Activated CD8-positive, alpha-beta memory T cell treated with anti-CD3 and anti-CD28 coated beads, Interleukin-2, amount 50 U/mL, for 24 hours (primary cell): ENCODE measurements at regions not wholly inside any gene's neighbourhood (a gene's known extent, or its start where the extent isn't known, plus 50 kb on each side); places are given as distances from the start of the nearest gene placed in this dataset.
"Not testable (repeated sequence)": the region's sequence is repeated elsewhere in the genome, so short reads cannot be mapped to it uniquely, and the experiment has no call there.

Experiments
- DNase-seq: peaks from one replicate; pipeline ENCODE4 v3.0.0-alpha.2; 2020; ENCODE audit errors: extremely low read depth

DNA sequence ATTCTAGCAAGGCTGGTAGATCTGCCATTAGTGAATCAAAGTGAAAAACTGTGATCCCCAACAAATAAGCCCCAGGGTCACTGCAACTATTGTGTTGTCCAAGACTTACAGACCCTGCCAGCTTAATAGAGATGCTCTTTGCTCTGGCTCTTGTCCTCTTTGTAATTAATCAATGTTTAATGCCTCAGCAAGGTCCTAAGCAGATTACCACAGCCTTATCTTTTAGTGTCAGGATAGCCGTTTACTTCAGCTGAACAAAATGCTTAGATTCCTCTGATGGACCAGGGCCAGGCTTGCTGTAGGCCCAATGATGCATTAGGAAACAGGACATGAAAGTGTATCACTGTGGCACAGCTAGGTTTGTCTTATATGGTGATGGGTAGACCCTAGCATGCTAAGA, 353.3 kb downstream of the HACE1 start:
- DNase-seq, result no peak

DNA sequence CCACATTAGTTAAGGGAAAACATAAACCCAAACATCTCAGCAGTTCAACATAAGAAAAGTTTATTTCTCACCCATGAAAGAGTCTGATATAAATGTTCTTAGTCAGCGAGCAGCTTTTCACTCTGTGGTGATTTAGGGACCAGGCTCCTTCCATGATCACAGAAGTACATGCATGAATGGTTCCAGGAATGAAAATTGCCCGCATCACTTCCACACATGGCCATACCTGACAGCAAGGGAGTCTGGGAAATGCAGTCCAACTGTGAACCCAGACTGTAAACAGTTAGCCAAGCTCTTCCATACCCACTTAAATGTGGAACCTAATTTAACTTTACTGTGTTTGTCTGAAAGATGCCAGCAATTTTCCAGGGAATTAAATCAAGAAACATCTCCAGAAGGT, 353.9 kb downstream of the HACE1 start:
- DNase-seq, result no peak

DNA sequence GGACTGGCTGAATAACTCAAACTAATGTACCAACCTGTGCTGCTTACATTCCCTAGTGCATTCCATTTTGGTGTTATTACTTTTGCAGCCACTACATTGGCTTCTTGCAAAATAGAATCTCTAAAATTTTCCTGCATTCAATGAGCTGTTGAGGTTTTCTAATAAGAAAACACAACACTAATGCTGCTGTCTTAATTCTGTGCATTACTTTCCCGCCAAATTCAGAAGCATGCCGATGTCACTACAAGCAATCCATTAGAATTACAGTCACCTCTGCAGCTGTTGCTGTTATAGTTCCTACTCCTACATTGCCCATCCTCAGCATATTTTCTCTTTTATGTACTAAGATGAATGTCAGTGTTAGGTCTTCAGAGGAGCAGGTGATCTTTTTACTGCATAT, 359.5 kb downstream of the HACE1 start:
- no peak for DNase-seq

DNA sequence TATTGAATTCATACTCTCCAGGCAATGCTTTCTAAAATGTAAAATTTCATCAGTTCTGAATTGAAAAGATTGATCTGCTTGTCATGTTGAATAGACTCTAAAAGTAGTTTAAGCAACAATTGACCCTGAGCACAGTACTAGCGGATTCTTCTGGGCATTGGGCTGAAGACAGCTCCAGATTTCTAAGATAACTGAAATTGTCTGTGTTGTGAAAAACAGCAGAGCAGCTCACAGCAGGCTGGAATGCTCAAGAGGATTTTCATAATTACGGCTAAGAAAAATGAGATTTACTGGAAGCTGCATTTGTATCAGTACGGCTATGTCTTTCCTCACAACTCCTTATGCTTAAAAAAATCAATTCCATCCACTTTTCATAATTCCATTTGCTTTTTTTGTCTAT, 373.7 kb downstream of the HACE1 start:
- DNase-seq, result no peak

DNA sequence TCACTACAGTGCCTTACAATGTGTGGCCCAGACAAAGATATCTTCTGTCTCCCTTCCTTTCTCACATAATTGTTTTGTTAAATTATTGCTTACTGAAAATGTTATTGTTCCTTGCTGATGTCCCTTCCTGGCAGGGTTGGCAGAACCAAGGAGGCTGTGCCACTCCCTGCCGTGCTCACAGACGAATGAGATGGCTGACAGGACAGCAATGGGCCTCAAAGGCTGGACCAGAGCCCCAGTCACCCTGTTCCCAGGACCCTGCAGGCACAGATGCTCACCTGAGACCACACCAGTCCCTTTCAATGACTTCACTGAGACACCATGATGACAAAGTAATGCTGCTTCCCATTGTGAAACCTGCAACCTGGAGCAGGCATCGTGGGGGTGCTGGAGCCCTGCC, 375.1 kb downstream of the HACE1 start:
- DNase-seq, result no peak

DNA sequence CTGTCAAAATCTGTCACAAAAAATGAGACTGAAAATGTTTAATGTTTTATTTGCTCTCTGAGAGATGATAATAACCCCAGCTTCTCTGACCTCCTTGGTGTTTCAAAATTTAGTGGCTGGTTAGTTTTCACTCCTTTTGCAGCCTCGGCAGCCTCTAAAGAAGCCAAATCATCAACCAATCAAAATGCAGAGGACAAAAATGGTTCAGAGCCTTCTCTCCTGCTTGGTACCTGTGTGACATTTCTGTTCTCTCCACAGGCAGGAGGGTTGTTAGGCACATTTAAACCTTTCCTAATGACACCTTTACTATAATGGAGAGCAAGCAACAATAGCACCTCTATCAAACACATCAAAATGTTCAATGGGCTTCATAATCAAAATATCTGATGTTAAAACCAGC, 375.5 kb downstream of the HACE1 start:
- DNase-seq, result no peak

DNA sequence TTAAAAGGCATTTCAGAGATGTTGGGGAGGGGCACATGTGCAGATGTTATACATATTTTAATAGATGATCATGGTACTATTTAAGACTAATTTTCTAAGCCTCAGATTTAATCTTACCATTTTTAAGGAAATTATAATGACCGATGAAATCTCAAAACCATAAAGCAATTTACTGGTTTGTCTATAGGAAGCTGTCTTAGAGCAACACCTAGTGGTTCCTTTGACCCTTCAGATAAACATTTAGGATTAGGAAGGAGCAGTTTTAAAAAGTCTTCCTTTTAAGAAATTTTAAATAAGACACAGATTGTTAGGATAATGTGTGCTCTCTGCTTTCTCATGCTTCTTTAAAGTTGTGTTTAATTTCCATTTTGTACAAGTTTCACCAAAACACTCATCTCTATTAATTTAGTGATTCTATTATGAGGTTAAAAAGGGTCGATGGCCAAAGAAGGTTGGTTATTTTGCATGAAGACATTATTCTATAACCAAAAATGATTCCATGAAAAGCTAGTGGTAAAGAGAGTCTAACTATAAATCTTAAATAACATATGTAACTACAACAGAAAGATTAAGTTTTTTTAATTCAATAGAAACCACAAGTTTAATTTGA, 376.4 kb downstream of the HACE1 start:
- DNase-seq, result no peak

DNA sequence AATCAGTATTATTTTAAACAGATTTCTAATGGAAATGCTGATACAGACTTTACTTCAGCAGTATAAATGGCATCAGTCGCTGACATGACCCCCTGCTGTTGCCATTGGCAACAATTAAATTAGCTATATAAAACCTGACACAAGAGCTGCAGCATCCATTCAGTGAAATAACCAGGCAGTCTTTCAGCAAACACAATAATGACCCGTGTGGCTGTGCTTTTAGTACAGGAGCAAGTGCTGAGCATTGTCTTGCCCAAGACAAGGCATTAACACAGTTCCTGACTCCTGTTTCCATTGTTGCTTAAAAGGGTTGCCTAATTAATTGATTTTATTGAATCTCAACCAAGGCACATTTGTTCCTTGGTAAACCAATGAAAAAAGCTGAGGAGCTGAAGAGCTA, 382.1 kb downstream of the HACE1 start:
- DNase-seq, result no peak

DNA sequence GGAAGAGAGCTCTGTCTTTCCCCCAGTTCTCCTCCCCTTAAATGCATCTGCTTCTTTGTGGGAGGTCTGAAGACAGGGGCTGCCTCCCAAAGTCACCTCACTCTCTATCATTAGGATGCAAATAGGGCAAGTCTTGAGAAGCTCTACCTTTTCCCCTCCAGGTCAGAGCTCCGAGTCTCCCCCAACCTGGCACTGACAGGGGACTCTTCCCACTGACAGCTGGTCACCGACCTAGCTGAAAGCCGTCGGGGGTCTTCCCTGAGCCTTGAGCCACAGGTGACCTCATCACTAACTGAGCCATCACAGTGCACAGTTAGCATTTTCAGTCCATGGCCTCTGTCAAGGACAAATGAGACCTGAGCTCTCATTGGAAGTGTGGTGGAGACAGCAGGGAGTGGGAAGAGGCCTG, 386.7 kb downstream of the HACE1 start:
- no peak for DNase-seq

DNA sequence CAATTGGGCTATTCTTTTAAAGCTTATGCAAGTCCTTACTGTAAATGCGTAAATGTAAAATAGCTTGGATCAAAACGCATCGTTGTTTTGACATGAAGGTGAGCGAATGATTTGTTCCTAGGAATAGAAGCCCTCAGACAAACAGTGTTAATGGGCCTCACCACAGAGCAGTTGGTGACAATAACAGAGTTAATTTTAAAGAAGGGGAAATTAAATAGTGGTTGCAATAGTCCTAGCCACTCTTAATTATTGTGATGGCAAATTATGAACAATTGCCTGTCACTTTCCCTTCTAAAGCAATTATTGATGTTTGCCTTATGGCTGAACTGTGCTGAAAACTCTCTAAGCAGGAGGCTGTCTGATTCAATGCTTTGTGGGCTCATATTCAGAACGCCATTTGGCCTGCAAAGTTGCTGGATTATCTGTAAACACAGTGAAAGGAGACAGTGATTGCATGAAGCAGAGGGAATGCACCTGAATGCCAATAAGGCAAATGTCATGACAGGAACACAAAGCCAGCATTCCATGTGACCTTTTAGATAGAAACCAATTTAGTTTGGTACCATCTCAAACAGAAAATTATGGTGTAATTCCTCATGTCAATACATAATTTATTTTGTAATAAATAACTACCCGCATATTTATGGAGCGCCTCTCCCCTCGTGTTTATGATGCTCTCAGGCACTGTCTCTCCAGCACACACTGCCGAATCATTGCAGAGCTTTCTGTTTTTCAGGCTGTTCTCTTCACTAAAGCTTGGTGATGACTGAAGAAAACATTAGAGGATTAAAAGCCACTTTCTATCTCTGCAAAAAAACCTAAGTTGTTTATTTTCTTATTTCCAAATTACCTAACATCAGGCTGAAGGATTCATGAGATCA, 387.5 kb downstream of the HACE1 start:
- no peak for DNase-seq

DNA sequence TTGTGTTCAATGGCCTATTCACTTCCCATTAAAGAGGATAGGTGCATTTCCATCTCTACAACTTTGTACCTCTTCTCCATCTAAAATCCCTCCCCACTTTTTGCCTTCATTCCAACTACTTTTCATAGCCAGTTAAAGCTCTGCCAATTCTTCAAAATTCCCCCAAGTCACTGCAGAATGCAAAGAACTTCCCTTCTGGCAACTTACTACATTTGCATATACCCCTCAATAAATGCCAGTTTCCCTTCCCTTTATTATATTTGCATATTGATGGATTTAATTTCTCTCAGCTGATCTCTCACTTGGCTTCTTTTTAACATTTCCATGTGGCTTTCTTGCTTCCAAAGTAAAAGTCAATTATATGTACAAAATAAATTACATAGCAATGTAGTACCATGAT, 393.4 kb downstream of the HACE1 start:
- DNase-seq, result no peak

DNA sequence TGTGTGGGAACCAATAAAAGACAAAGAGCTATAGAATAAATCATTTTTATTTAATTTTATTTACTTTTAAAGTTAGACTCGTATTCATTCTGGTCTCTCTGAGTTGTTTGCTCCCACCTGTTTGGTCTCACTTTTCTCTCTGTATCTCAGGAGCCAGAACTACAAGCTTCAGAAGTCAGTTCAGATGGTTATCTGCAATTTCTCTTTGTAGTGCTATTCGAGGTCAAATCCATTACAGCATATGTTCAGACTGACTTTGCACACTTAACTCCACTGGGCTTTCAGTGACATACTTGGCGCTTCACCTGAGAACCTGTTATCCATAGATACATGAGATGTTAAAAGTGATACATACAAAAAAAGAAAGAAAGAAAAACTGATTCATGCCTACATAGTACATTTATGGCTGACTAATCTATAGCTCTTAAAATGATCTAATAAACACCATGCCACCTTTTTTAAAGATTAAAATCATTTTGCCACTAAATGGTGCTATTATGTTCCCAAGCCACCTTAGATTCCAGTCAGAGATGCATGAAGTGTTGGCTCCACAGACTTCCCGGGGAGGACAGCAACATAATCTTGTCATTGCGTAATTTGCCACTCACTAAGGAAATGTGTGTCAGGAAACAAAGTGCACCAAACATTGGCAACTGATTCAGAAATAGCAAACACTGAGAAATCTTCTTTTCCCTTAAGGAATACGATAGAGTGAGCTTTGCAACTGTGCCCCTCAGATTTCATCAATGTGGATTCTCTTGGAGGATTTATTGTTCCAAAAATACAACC, 396.7 kb downstream of the HACE1 start:
- no peak for DNase-seq

DNA sequence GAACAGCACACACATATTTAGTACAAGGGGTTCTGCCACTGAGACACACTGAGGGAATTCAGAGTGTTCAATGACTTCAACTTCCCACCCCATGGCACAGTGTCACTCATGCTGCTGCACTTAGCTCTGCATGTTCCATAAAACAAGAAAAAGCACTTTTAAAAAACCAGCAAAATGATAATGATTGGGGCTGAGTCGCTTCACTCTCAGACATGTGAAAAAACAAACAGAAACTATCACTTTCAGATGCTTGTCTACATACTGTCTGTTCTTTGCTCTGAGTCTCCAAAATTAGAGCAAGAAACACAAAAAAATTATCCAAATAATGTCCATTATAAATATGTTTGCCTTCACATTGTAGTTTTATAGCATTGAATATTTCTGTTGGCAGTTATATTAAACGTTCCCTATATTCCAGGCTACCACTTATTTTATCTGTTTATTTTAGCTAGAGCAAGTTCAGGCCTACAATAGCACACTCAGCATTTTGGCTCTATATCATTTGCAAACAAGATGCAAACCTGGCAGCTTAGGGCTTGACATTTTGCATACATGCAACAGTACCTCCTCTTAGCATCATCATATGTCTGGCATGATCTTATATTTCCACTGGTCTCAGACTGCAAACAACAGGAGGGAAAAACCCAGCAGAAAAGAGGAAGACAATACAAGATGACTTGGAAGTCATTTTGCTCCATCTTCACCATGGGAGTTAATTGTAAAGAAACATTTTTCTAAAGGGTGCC, 398.8 kb downstream of the HACE1 start:
- no peak for DNase-seq

DNA sequence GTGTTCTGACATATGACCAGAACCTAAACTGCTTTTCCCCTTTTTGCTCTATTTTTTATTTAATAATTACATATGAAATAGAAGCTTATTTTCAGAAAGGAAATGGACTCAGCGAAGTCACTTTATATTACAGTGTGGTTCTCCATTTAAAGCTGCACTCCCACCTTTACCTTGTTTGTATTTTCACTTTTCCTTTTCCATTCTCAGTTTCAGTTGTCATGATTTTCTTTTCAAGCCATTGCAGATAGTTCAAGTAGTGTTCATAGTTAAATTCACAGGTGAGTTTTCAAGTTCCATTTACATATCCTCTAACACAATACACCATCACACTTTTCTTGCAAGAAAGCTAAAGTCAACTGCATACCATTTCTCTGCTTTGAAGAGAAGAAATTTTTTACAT, 400.2 kb downstream of the HACE1 start:
- no peak for DNase-seq

DNA sequence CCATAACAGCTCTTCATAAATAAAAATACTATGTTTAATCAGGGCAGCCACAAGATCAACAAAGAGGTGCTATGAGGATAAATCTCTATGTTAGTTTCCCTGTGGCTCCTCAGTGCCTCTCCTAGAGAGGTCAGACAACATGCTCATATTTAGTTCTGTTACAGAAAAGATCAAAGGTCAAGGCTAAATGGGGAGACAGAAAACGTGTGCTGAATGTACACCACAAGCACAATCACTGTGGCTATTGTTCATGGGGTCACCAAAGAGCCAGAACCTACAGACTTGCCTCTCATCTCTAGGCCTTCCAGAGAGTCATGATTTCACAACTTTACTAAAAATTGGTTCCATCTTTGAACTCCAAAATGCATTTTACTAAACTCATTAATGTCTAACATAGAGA, 409.8 kb downstream of the HACE1 start:
- no peak for DNase-seq

DNA sequence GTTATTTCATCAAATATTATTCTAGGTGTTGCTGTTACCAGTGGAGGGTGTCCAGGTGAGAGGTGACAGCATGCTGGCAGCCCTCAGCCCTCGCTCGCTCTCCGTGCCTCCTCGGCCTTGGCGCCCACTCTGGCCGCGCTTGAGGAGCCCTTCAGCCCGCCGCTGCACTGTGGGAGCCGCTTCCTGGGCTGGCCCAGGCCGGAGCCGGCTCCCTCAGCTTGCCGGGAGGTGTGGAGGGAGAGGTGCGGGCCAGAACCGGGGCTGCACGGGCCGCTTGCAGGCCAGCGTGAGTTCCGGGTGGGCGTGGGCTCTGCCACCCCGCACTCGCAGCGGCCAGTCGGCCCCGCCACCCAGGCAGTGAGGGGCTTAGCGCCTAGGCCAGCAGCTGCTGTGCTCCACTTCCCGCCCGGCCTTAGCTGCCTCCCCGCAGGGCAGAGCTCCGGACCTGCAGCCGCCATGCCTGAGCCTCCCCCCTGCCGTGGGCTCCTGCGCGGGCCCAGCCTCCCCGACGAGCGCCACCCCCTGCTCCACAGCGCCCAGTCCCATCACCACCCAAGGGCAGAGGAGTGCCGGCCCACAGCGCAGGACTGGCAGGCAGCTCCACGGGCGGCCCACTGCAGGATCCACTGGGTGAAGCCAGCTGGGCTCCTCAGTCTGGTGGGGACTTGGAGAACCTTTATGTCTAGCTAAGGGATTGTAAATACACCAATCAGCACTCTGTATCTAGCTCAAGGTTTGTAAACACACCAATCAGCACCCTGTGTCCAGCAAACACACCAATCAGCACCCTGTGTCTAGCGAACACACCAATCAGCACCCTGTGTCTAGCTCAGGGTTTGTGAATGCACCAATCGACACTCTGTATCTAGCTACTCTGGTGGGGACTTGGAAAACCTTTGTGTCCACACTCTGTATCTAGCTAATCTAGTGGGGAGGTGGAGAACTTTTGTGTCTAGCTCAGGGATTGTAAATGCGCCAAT, 413.3 kb downstream of the HACE1 start:
- not testable (repeated sequence) for DNase-seq

DNA sequence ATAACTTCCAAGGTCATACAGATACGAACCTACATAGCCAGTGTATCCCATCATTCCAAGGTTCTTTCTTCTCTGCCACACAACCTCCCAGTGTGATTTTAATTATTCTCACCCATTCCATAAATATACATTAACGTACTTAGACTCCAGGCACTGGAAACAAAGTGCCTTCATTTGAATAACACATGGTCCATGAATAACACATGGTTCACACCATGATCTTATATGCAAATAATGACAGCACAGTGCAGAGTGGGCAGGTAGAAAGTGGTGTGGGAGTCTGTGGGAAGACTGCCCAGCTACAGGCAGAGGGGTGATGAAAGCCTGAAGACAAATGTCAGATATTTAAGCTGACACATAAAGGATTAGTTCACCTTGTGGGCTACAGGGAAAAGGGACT, 425.2 kb downstream of the HACE1 start:
- DNase-seq, result no peak

DNA sequence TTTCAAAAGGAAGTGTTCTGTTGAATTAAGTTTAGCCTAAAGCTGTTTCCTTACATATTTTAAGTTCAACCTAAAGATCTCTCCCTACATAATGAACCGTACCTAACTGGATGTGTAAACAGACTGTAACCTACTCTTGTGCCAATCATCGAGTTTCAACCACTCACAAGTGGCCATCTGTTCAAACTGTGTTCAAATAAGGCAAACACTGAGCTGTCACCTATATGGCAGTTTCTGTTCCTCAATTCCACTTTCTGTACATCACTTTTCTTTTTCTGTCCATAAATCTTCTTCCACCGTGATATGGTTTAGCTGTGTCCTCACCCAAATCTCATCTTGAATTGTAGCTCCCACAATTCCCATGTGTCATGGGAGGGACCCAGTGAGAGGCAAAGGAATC, 428.6 kb downstream of the HACE1 start:
- no peak for DNase-seq

DNA sequence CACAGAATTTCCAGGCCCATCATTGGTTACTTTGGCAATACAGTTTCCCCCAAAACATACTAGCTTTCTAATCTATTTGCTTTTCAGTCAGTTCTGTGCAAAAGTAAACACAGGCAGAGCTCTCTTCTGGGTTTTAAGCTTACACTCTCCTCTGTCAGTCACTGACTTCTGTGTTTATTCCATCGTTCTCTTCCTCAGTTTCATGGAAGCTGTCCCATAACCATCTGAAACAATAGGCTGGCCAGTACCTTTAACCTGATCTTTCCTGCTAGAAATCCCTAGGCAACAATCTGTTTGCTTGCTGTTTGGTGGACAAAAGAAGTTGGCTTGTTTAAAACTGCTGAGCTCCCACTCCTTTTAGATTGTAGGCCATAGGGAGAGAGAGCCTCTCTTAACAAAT, 431.5 kb downstream of the HACE1 start:
- DNase-seq, result no peak

DNA sequence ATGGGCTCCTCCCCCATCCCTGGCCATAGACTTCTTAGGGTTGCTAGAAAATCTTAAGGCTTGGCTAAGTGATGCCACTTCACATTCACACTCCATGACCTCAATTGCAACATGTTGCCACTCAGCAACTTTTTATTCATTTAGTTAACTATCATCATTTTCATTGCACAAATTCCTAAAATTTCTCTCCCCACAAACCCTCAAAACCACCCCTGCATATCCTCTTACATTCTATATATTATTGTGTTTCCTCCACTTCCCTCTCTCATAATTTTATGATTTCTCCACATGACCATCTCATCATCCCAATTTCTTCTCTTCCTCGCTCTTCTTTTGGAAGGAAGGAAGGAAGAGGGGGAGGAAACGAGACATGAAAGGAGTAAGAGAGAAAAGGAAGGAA, 436.0 kb downstream of the HACE1 start:
- no peak for DNase-seq

DNA sequence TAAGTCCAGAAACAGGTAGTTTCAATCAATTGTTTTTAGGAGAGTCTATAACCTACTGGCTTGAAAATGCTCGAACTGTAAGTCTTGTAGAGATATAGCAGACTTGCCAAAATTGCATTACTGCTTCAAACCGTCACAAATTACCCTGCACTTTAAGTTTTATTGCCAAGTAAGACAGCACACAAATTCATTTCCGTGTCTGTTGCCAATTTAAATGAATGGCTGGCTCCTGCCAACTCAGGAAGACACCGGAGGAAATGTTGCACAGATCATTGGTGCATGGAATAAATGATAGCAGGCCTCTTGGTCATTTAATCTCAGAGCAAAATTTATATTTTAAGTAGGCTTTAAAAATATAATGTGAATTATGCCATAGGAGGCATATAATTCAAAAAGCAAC, 438.1 kb downstream of the HACE1 start:
- DNase-seq, result no peak
